NCI-H345 (cell line): ENCODE measurements at regions not wholly inside any gene's neighbourhood (a gene's known extent, or its start where the extent isn't known, plus 50 kb on each side); places are given as distances from the start of the nearest gene placed in this dataset.

Source experiments
- DNase-seq: peaks from one replicate; lab custom pipeline; 2025; lab: John Stamatoyannopoulos, UW

DNA sequence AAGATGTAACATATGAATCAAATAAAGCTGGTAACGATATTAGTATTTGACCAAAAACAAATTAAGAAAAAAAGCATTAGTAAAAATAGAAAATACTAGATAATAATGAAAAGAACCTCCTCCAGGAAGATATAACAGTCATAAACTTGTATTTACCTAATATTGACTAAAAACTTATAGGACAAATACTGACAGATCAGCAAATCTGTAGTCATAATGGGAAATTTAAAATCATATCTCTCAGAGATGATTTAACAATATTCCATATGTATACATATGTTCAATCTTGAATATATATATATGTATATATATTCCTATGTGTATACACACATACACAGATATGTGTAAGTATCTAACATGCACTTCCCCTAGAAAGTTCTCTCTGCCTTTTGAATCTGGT, 52.0 kb upstream of the FGGY start:
- DNase-seq: no peak
